ENCODE measurements at regions not wholly inside any gene's neighbourhood (a gene's known extent, or its start where the extent isn't known, plus 50 kb on each side); places are given as distances from the start of the nearest gene placed in this dataset.
"Not testable (repeated sequence)": the region's sequence is repeated elsewhere in the genome, so short reads cannot be mapped to it uniquely, and the experiment has no call there.

- H3K4me1 Mint-ChIP-seq (ENCODE audit: low read depth); H3K27me3 Mint-ChIP-seq (ENCODE audit: low read depth); DNase-seq; H3K9me3 Mint-ChIP-seq; ATAC-seq; H3K36me3 Mint-ChIP-seq (ENCODE audit: insufficient read depth); H3K4me3 Mint-ChIP-seq: not testable (repeated sequence)
Measured at GRCh38 chr15:98106615-98107194, 146.2 kb downstream of the ARRDC4 start.

GRCh38 chr15:98111806-98112205 lies 151.3 kb downstream of the ARRDC4 start:
- Mint-ChIP-seq H3K9me3 (no peaks in the 10 kb centered on the region), H3K4me1 (ENCODE audit: low read depth) (no peaks in the 10 kb centered on the region), H3K27me3 (ENCODE audit: low read depth) (peaks cover 3% of the 10 kb centered on the region), H3K36me3 (ENCODE audit: insufficient read depth) (no peaks in the 10 kb centered on the region), H3K4me3 (no peak overlapping the region)
- ATAC-seq: no peak
- DNase-seq: no peak

GRCh38 chr15:98113327-98113726 lies 152.8 kb downstream of the ARRDC4 start:
- Mint-ChIP-seq H3K4me3 (no peak overlapping the region), H3K27me3 (ENCODE audit: low read depth) (peaks cover 3% of the 10 kb centered on the region), H3K36me3 (ENCODE audit: insufficient read depth) (no peaks in the 10 kb centered on the region), H3K9me3 (no peaks in the 10 kb centered on the region), H3K4me1 (ENCODE audit: low read depth) (no peaks in the 10 kb centered on the region)
- no peak for ATAC-seq
- no peak for DNase-seq

- peaks cover 4% of the 10 kb centered on the region for H3K9me3 Mint-ChIP-seq
- H3K4me3 Mint-ChIP-seq: no peak overlapping the region
Measured at GRCh38 chr15:98120561-98120960, 160.1 kb downstream of the ARRDC4 start.

GRCh38 chr15:98121536-98121935 lies 161.0 kb downstream of the ARRDC4 start:
- H3K27me3 Mint-ChIP-seq (ENCODE audit: low read depth): no peaks in the 10 kb centered on the region
- no peaks in the 10 kb centered on the region for H3K4me1 Mint-ChIP-seq (ENCODE audit: low read depth)
- DNase-seq: no peak
- H3K36me3 Mint-ChIP-seq (ENCODE audit: insufficient read depth): no peaks in the 10 kb centered on the region
- no peak for ATAC-seq
- H3K9me3 Mint-ChIP-seq: peaks cover 4% of the 10 kb centered on the region
- H3K4me3 Mint-ChIP-seq: no peak overlapping the region

More at GRCh38 chr15:98120561-98120960, 160.1 kb downstream of the ARRDC4 start:
- no peaks in the 10 kb centered on the region for H3K36me3 Mint-ChIP-seq (ENCODE audit: insufficient read depth)
- no peaks in the 10 kb centered on the region for H3K4me1 Mint-ChIP-seq (ENCODE audit: low read depth)
- ATAC-seq (no peak), DNase-seq (no peak)
- no peaks in the 10 kb centered on the region for H3K27me3 Mint-ChIP-seq (ENCODE audit: low read depth)

GRCh38 chr15:98121957-98122356 lies 161.5 kb downstream of the ARRDC4 start:
- no peak for ATAC-seq
- no peak for DNase-seq
- H3K4me3 Mint-ChIP-seq: no peak overlapping the region
- peaks cover 4% of the 10 kb centered on the region for H3K9me3 Mint-ChIP-seq
- no peaks in the 10 kb centered on the region for H3K27me3 Mint-ChIP-seq (ENCODE audit: low read depth)
- H3K36me3 Mint-ChIP-seq (ENCODE audit: insufficient read depth): no peaks in the 10 kb centered on the region
- H3K4me1 Mint-ChIP-seq (ENCODE audit: low read depth): no peaks in the 10 kb centered on the region

GRCh38 chr15:98123297-98123696 lies 162.8 kb downstream of the ARRDC4 start:
- H3K4me1 Mint-ChIP-seq (ENCODE audit: low read depth): peaks cover 2% of the 10 kb centered on the region
- H3K36me3 Mint-ChIP-seq (ENCODE audit: insufficient read depth): no peaks in the 10 kb centered on the region
- no peaks in the 10 kb centered on the region for H3K27me3 Mint-ChIP-seq (ENCODE audit: low read depth)
- ATAC-seq (no peak), DNase-seq (no peak)
- H3K4me3 Mint-ChIP-seq: no peak overlapping the region
- peaks cover 4% of the 10 kb centered on the region for H3K9me3 Mint-ChIP-seq

- H3K36me3 Mint-ChIP-seq (ENCODE audit: insufficient read depth): no peaks in the 10 kb centered on the region
- no peak overlapping the region for H3K4me3 Mint-ChIP-seq
- H3K27me3 Mint-ChIP-seq (ENCODE audit: low read depth): no peaks in the 10 kb centered on the region
- H3K9me3 Mint-ChIP-seq: peaks cover 1% of the 10 kb centered on the region
- DNase-seq: no peak
- no peak for ATAC-seq
- peaks cover 2% of the 10 kb centered on the region for H3K4me1 Mint-ChIP-seq (ENCODE audit: low read depth)
Measured at GRCh38 chr15:98123834-98124233, 163.3 kb downstream of the ARRDC4 start.

- Mint-ChIP-seq H3K9me3 (no peaks in the 10 kb centered on the region), H3K36me3 (ENCODE audit: insufficient read depth) (no peaks in the 10 kb centered on the region), H3K4me1 (ENCODE audit: low read depth) (peaks cover 2% of the 10 kb centered on the region), H3K27me3 (ENCODE audit: low read depth) (no peaks in the 10 kb centered on the region), H3K4me3 (no peak overlapping the region)
- no peak for DNase-seq
- ATAC-seq: no peak
Measured at GRCh38 chr15:98124581-98124980, 164.1 kb downstream of the ARRDC4 start.

- Mint-ChIP-seq H3K36me3 (ENCODE audit: insufficient read depth) (no peaks in the 10 kb centered on the region), H3K4me3 (no peak overlapping the region), H3K9me3 (no peaks in the 10 kb centered on the region), H3K27me3 (ENCODE audit: low read depth) (no peaks in the 10 kb centered on the region), H3K4me1 (ENCODE audit: low read depth) (peaks cover 2% of the 10 kb centered on the region)
- no peak for DNase-seq
- no peak for ATAC-seq
Measured at GRCh38 chr15:98126326-98127085, 166.0 kb downstream of the ARRDC4 start.

- Mint-ChIP-seq H3K27me3 (ENCODE audit: low read depth) (no peaks in the 10 kb centered on the region), H3K9me3 (no peaks in the 10 kb centered on the region), H3K4me1 (ENCODE audit: low read depth) (peaks cover 2% of the 10 kb centered on the region), H3K36me3 (ENCODE audit: insufficient read depth) (no peaks in the 10 kb centered on the region), H3K4me3 (no peak overlapping the region)
- ATAC-seq (no peak), DNase-seq (no peak)
Measured at GRCh38 chr15:98127586-98127985, 167.1 kb downstream of the ARRDC4 start.

GRCh38 chr15:98131924-98132323 lies 171.4 kb downstream of the ARRDC4 start:
- Mint-ChIP-seq H3K27me3 (ENCODE audit: low read depth) (no peaks in the 10 kb centered on the region), H3K9me3 (no peaks in the 10 kb centered on the region), H3K4me3 (no peak overlapping the region), H3K4me1 (ENCODE audit: low read depth) (peaks cover 2% of the 10 kb centered on the region), H3K36me3 (ENCODE audit: insufficient read depth) (no peaks in the 10 kb centered on the region)
- DNase-seq: no peak
- ATAC-seq: no peak

GRCh38 chr15:98134905-98135304 lies 174.4 kb downstream of the ARRDC4 start:
- H3K4me3 Mint-ChIP-seq: no peak overlapping the region
- H3K36me3 Mint-ChIP-seq (ENCODE audit: insufficient read depth): no peaks in the 10 kb centered on the region
- H3K27me3 Mint-ChIP-seq (ENCODE audit: low read depth): no peaks in the 10 kb centered on the region
- no peak for ATAC-seq
- no peak for DNase-seq
- H3K4me1 Mint-ChIP-seq (ENCODE audit: low read depth): no peaks in the 10 kb centered on the region
- no peaks in the 10 kb centered on the region for H3K9me3 Mint-ChIP-seq

GRCh38 chr15:98138910-98139309 lies 178.4 kb downstream of the ARRDC4 start:
- DNase-seq: no peak
- Mint-ChIP-seq H3K4me3 (no peak overlapping the region), H3K9me3 (no peaks in the 10 kb centered on the region), H3K4me1 (ENCODE audit: low read depth) (no peaks in the 10 kb centered on the region), H3K36me3 (ENCODE audit: insufficient read depth) (no peaks in the 10 kb centered on the region), H3K27me3 (ENCODE audit: low read depth) (no peaks in the 10 kb centered on the region)
- no peak for ATAC-seq

- Mint-ChIP-seq H3K4me3 (no peak overlapping the region), H3K9me3 (no peaks in the 10 kb centered on the region), H3K36me3 (ENCODE audit: insufficient read depth) (no peaks in the 10 kb centered on the region), H3K4me1 (ENCODE audit: low read depth) (no peaks in the 10 kb centered on the region), H3K27me3 (ENCODE audit: low read depth) (no peaks in the 10 kb centered on the region)
- ATAC-seq (no peak), DNase-seq (no peak)
Measured at GRCh38 chr15:98139337-98139736, 178.8 kb downstream of the ARRDC4 start.

Measured in activated T-cell treated with anti-CD3 and anti-CD28 coated beads, Interleukin-2, amount 50 U/mL, for 4 hours (primary cell).